Osteocyte (in vitro differentiated cells): ENCODE measurements at regions not wholly inside any gene's neighbourhood (a gene's known extent, or its start where the extent isn't known, plus 50 kb on each side); places are given as distances from the start of the nearest gene placed in this dataset.

Experiments
- DNase-seq: peaks from one replicate; pipeline ENCODE4 v3.0.0; 2021; ENCODE audit warnings: mixed read lengths; ENCODE audit not compliant: unreplicated experiment; ENCODE audit errors: extremely low spot score
- H3K27ac Mint-ChIP-seq: one replicate; pipeline ENCODE4 v1.8.0; 2021; ENCODE audit warnings: mild to moderate bottlenecking, mixed read lengths; ENCODE audit not compliant: unreplicated experiment
- H3K27me3 Mint-ChIP-seq: one replicate; pipeline ENCODE4 v1.8.0; 2021; ENCODE audit warnings: mixed read lengths; ENCODE audit not compliant: unreplicated experiment
- H3K36me3 Mint-ChIP-seq: one replicate; pipeline ENCODE4 v1.8.0; 2021; ENCODE audit warnings: mixed read lengths; ENCODE audit not compliant: unreplicated experiment
- H3K4me1 Mint-ChIP-seq: one replicate; pipeline ENCODE4 v1.8.0; 2021; ENCODE audit warnings: mixed read lengths; ENCODE audit not compliant: unreplicated experiment
- H3K4me3 Mint-ChIP-seq: one replicate; pipeline ENCODE4 v1.8.0; 2021; ENCODE audit warnings: mild to moderate bottlenecking, moderate library complexity, mixed read lengths; ENCODE audit not compliant: unreplicated experiment
- H3K9me3 Mint-ChIP-seq: one replicate; pipeline ENCODE4 v1.8.0; 2021; ENCODE audit warnings: mixed read lengths; ENCODE audit not compliant: unreplicated experiment
- TF ChIP-seq, protein P1 (sequence below): fragments of 200-600 bp; sonication (generic); IDR thresholded peaks from 2 replicates; pipeline ENCODE4 v1.5.0; 2021; ENCODE audit warnings: antibody characterized with exemption, mild to moderate bottlenecking, moderate library complexity

DNA sequence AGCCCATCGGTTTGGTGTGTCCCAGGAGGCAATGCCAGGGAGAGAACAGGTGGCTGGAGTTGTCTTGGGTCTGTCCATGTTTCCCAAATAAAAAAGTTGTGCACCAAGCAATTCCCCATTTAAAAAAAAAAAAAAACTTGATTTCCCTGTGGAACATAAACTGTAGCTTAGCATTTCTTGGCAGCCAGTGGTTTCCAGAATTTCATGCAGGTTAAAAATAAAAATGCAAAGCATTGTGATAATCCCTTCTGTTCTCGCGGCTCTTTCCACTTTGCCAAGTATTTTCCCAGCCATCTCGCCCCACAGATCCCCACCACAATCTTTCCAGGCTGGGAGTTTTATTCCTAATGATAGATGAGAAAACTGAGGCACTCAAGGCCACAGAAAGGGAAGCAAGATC lies 51.4 kb upstream of the MSX1 start:
- Mint-ChIP-seq H3K4me3 (no peak overlapping the region), H3K4me1 (no peaks in the 10 kb centered on the region), H3K36me3 (no peaks in the 10 kb centered on the region), H3K9me3 (peaks cover 6% of the 10 kb centered on the region), H3K27ac (no peak overlapping the region), H3K27me3 (peaks cover 19% of the 10 kb centered on the region)
- TF ChIP-seq, protein P1, sequence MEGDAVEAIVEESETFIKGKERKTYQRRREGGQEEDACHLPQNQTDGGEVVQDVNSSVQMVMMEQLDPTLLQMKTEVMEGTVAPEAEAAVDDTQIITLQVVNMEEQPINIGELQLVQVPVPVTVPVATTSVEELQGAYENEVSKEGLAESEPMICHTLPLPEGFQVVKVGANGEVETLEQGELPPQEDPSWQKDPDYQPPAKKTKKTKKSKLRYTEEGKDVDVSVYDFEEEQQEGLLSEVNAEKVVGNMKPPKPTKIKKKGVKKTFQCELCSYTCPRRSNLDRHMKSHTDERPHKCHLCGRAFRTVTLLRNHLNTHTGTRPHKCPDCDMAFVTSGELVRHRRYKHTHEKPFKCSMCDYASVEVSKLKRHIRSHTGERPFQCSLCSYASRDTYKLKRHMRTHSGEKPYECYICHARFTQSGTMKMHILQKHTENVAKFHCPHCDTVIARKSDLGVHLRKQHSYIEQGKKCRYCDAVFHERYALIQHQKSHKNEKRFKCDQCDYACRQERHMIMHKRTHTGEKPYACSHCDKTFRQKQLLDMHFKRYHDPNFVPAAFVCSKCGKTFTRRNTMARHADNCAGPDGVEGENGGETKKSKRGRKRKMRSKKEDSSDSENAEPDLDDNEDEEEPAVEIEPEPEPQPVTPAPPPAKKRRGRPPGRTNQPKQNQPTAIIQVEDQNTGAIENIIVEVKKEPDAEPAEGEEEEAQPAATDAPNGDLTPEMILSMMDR, result no peak
- DNase-seq, result no peak

DNA sequence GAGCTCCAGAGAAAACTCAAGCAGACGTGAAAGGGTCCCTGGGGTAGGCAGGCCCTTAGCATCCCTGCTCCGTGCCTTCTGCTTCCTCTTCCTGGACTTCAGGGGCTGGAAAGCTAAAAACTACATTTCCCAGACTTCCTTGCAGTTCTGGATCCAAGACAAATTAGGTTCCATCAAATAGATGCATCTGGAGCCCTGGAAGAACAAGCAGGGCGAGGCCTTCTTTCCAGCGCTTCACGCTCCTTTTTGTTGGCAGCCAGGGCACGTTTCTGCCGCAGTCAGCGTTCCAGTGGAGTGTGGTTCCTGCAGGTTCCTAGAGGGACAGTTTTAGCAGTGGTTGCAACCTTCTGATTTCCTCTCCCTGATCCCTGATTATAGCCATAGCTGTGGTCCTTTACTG lies 53.6 kb upstream of the MSX1 start:
- TF ChIP-seq, protein P1, result no peak

DNA sequence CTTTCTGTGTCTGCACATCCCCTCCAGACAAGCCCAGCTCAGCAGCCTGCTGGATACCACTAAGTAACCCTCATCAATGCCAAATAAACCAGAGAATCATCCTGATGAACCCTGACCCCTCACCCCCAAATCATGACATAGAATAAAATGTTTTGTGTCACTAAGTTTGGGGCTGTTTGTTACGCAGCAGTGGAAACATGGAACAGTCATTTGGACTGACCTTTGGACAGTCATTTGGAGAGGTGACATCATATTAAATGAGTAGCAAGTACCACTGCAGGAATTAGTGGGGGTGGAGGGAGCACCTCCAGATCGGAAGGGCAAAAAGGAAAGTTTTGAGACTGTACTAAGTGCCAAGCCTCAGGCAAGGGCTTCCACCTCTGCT lies 55.6 kb upstream of the MSX1 start:
- Mint-ChIP-seq H3K27ac (no peak overlapping the region), H3K36me3 (no peaks in the 10 kb centered on the region), H3K27me3 (no peaks in the 10 kb centered on the region), H3K9me3 (no peaks in the 10 kb centered on the region), H3K4me1 (peaks cover 14% of the 10 kb centered on the region), H3K4me3 (no peak overlapping the region)
- DNase-seq, result no peak
- TF ChIP-seq, protein P1, result no peak

More for the DNA sequence above, 53.6 kb upstream of the MSX1 start:
- DNase-seq, result no peak
- no peak overlapping the region for H3K27ac Mint-ChIP-seq
- no peak overlapping the region for H3K4me3 Mint-ChIP-seq
- H3K4me1 Mint-ChIP-seq, result peaks cover 9% of the 10 kb centered on the region
- H3K9me3 Mint-ChIP-seq, result peaks cover 6% of the 10 kb centered on the region
- H3K36me3 Mint-ChIP-seq, result no peaks in the 10 kb centered on the region
- H3K27me3 Mint-ChIP-seq, result peaks cover under 1% of the 10 kb centered on the region

DNA sequence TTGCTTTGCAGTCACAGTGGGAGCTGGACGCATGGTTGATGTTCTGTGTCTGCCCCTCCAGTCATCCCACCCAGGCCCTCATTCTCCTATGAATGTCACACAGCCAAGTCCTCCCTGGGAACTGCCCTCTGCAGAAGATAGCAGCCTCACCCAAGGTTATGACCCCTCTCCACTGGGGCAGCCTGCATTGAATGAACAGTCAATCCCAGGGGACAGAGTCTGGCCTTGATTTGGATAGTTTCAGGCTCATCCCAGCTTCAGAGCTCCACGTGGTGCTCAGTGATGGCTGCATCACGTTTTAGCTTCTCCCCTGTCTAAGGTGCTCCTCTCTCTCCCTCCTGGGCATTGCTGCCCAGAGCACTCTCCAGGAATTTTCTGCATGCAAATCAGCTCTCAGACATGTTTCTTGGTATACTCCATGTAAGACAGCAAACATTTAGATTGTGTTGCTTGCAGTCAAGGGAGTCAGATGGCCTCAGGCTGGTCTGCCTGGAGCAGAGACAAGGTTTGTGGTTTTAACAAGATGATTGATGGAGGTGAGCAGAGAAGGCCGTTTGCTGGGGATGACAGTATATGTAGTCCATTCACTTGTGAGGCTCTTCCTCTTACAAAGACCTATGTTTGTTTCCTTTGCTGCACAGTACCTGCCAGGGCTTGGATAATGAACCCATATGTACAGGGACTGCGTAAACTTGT lies 56.1 kb upstream of the MSX1 start:
- no peak for DNase-seq
- Mint-ChIP-seq H3K36me3 (no peaks in the 10 kb centered on the region), H3K27me3 (peaks cover 2% of the 10 kb centered on the region), H3K4me3 (no peak overlapping the region), H3K9me3 (no peaks in the 10 kb centered on the region), H3K27ac (no peak overlapping the region), H3K4me1 (peaks cover 14% of the 10 kb centered on the region)
- TF ChIP-seq, protein P1, result no peak

DNA sequence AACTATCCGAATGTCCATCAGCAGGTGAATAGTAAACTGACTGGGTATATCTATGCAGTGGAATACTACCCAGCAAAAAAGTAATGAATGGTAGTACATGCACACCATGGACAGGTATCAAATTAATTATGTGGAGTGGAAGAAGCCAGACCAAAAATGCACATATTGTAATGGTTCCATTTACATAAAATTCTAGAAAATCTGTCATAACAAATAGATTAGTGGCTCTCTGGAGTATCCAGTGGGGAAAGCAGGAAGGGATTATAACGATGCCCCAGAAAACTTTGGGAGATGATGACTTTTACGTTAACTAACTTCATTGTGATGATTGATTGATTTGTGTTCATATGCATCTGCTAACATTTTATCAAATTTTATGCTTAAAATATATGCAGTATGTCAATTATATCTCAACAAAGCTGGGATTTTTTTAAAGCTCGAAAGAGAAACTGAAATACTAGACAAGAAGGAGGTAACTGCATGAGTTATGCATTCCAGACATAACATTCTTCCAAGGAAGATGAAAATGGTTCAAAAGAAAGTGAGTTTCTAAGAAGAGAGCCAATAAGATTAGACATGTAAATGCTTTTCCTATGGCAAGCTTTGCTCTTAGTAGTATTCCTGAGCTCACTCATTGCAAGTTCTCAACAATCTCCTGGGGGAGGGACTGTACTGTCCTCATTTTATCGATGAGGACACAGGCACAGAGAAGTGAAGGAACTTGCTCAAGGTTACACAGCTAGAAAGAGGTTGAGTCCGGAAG lies 58.6 kb upstream of the MSX1 start:
- H3K4me1 Mint-ChIP-seq, result peaks cover 14% of the 10 kb centered on the region
- peaks cover 2% of the 10 kb centered on the region for H3K27me3 Mint-ChIP-seq
- no peak for DNase-seq
- TF ChIP-seq, protein P1, result no peak
- H3K27ac Mint-ChIP-seq, result peak overlapping the region; percentile 4
- H3K9me3 Mint-ChIP-seq, result no peaks in the 10 kb centered on the region
- H3K4me3 Mint-ChIP-seq, result no peak overlapping the region
- H3K36me3 Mint-ChIP-seq, result no peaks in the 10 kb centered on the region
